ENCODE measurements at regions not wholly inside any gene's neighbourhood (a gene's known extent, or its start where the extent isn't known, plus 50 kb on each side); places are given as distances from the start of the nearest gene placed in this dataset.

DNA sequence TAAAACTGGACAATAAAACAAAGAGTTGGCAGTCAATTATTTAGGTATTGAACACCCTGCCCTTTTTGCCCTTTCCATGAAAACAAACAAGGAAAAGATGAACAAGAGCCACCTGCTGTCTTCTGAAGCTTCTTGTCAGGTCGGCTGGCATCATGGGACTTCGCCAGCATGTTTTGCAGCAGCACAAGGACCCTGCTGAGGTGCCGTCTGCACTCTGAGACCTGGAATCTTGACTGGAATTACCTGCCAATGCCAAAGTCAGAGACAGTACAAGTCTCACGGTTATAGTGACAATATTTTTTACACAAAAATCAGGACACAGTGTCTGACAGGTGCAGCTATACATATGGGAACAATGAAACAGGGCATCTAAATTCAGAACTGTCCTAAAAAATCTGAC is 284.5 kb downstream of the GASK1B start:
- FAIRE-seq (no peak), DNase-seq (ENCODE audit: insufficient read length, low spot score) (no peak)
- TF ChIP-seq, protein P1, sequence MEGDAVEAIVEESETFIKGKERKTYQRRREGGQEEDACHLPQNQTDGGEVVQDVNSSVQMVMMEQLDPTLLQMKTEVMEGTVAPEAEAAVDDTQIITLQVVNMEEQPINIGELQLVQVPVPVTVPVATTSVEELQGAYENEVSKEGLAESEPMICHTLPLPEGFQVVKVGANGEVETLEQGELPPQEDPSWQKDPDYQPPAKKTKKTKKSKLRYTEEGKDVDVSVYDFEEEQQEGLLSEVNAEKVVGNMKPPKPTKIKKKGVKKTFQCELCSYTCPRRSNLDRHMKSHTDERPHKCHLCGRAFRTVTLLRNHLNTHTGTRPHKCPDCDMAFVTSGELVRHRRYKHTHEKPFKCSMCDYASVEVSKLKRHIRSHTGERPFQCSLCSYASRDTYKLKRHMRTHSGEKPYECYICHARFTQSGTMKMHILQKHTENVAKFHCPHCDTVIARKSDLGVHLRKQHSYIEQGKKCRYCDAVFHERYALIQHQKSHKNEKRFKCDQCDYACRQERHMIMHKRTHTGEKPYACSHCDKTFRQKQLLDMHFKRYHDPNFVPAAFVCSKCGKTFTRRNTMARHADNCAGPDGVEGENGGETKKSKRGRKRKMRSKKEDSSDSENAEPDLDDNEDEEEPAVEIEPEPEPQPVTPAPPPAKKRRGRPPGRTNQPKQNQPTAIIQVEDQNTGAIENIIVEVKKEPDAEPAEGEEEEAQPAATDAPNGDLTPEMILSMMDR (IDR thresholded peaks at IDR 0.05; ENCODE audit: insufficient read depth, missing control alignments), result no peak

- FAIRE-seq (no peak), DNase-seq (ENCODE audit: insufficient read length, low spot score) (no peak)
- TF ChIP-seq, protein P1 (IDR thresholded peaks at IDR 0.05; ENCODE audit: insufficient read depth, missing control alignments), result no peak
Measured at GRCh38 chr4:157887316-157887715, 285.5 kb downstream of the GASK1B start.

DNA sequence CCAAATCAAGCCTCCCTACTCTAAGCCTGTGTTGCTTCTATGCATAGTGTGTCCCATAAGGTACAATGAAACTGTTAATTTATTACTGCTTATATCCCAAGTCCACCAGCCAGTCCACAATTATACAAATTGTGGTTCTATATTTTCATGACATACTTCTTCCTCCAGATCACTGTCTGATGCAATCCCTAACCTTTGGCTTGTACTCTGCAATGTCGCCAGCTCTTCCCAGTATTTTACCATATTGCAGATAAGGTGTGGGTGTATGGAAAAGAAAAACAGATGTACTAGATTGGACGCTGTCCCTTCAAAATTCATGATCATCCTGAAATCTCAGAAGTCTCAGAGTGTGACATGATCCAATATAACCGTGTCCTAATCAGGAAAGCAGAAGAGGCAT is 286.2 kb downstream of the GASK1B start:
- FAIRE-seq (no peak), DNase-seq (ENCODE audit: insufficient read length, low spot score) (no peak)
- TF ChIP-seq, protein P1 (IDR thresholded peaks at IDR 0.05; ENCODE audit: insufficient read depth, missing control alignments), result no peak

GRCh38 chr4:157885811-157886210 is 287.0 kb downstream of the GASK1B start:
- FAIRE-seq, result no peak
- TF ChIP-seq, protein P1 (IDR thresholded peaks at IDR 0.05; ENCODE audit: insufficient read depth, missing control alignments), result no peak
- no peak for DNase-seq (ENCODE audit: insufficient read length, low spot score)

GRCh38 chr4:157882901-157883300 is 289.9 kb downstream of the GASK1B start:
- TF ChIP-seq, protein P1 (IDR thresholded peaks at IDR 0.05; ENCODE audit: insufficient read depth, missing control alignments), result no peak
- FAIRE-seq (no peak), DNase-seq (ENCODE audit: insufficient read length, low spot score) (no peak)

DNA sequence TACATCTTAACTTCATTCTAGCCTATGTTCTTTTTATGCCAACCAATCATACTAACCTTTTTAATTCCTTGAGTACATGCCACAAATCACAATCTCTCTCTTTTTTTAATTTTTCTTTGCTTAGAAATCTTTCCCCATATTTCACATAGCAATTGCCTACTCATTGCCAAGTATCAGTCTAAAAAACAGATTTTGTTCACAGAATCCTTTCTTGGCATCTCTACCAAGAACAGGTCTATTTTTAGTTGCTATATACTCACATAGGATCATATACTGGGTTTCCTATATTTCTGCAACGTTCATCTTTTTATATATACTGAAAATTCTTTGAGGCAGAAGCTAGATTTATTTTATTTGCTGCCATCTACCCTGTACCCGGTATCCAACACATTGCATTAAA is 292.1 kb downstream of the GASK1B start:
- no peak for DNase-seq (ENCODE audit: insufficient read length, low spot score)
- FAIRE-seq, result no peak

GRCh38 chr4:157854819-157855218 is 318.0 kb downstream of the GASK1B start:
- TF ChIP-seq, protein P1 (IDR thresholded peaks at IDR 0.05; ENCODE audit: insufficient read depth, missing control alignments), result no peak
- DNase-seq (ENCODE audit: insufficient read length, low spot score), result no peak
- FAIRE-seq, result no peak

More for the DNA sequence above, 292.1 kb downstream of the GASK1B start:
- TF ChIP-seq, protein P1 (IDR thresholded peaks at IDR 0.05; ENCODE audit: insufficient read depth, missing control alignments), result no peak
